Body of pancreas (tissue), 4 donors: ENCODE measurements at regions not wholly inside any gene's neighbourhood (a gene's known extent, or its start where the extent isn't known, plus 50 kb on each side); places are given as distances from the start of the nearest gene placed in this dataset.

Experiments
- CTCF ChIP-seq, 7 experiments: fragments of 450-650 bp in 4 of 7; fragments of 200-600 bp in 3 of 7; sonication (generic) in 3 of 7; IDR thresholded peaks; one replicate each; pipeline ENCODE4 v1.5.1; 2016 to 2019; ENCODE audit warnings: antibody characterized with exemption in 7 of 7
- POLR2A ChIP-seq, 3 donors: fragments of 450-650 bp; IDR thresholded peaks; one replicate each; pipeline ENCODE4 v1.6.1; 2016; ENCODE audit warnings: antibody characterized with exemption in 3 of 3, mild to moderate bottlenecking in 2 of 3

- TF ChIP-seq CTCF (IDR thresholded peaks at IDR 0.05) (no peak), POLR2A (IDR thresholded peaks at IDR 0.05) (no peak)
Measured at GRCh38 chr20:60715172-60715571, 536.9 kb upstream of the CDH4 start.
